ENCODE measurements at regions not wholly inside any gene's neighbourhood (a gene's known extent, or its start where the extent isn't known, plus 50 kb on each side); places are given as distances from the start of the nearest gene placed in this dataset.

DNA sequence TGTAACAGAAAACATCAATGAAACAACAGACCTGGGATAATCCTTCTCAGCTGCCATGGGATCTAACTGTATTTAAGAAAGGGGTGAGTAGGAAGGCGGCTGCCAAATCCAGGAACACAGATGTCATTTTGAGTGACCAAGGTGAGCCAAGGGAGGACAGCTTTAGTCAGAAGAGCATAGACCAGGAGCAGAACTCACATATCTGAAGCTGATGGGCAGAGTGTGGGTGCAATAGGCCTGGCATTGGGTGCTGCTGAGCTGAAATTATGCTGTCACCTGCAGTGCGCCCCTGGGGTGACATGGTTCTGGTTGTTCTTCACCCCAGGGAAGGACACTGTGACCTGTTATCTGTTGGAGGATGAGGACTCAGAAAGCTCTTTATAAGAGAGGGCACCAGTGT is 88.9 kb upstream of the TOP3B start:
- H3K9me3 ChIP-seq (ENCODE audit: control insufficient read depth, insufficient read depth, low read length) = no peaks in the 10 kb centered on the region
- no peak overlapping the region for H3K27ac ChIP-seq (ENCODE audit: low read depth, low read length)
- no peak overlapping the region for H3K4me3 ChIP-seq (ENCODE audit: low read depth, low read length)
- POLR2A ChIA-PET = no interaction called here
- TF ChIP-seq CTCF (IDR thresholded peaks at IDR 0.05; ENCODE audit: low read depth, low read length) = no peak
- CTCF ChIA-PET = interaction anchor here (1.0 kb wide), 1 partner anchor 10 kb away, joined by 3 read pairs; no protein-coding TSS in a partner anchor
- peaks cover 25% of the 10 kb centered on the region for H3K27me3 ChIP-seq (ENCODE audit: control insufficient read depth, insufficient read depth, low read length)
- DNase-seq (ENCODE audit: low read depth, low spot score) = no peak

- no peak for TF ChIP-seq CTCF (IDR thresholded peaks at IDR 0.05; ENCODE audit: low read depth, low read length)
- peaks cover 29% of the 10 kb centered on the region for H3K27me3 ChIP-seq (ENCODE audit: control insufficient read depth, insufficient read depth, low read length)
- no peak overlapping the region for H3K27ac ChIP-seq (ENCODE audit: low read depth, low read length)
- no peak overlapping the region for H3K4me3 ChIP-seq (ENCODE audit: low read depth, low read length)
- ChIA-PET POLR2A (no interaction called here), CTCF (interaction anchor here (1.1 to 2.1 kb wide), 2 partner anchors 9 to 41 kb away, joined by 3 to 9 read pairs; no protein-coding TSS in a partner anchor)
- no peaks in the 10 kb centered on the region for H3K9me3 ChIP-seq (ENCODE audit: control insufficient read depth, insufficient read depth, low read length)
- no peak for DNase-seq (ENCODE audit: low read depth, low spot score)
Measured at GRCh38 chr22:22070371-22070824, 87.8 kb upstream of the TOP3B start.

DNA sequence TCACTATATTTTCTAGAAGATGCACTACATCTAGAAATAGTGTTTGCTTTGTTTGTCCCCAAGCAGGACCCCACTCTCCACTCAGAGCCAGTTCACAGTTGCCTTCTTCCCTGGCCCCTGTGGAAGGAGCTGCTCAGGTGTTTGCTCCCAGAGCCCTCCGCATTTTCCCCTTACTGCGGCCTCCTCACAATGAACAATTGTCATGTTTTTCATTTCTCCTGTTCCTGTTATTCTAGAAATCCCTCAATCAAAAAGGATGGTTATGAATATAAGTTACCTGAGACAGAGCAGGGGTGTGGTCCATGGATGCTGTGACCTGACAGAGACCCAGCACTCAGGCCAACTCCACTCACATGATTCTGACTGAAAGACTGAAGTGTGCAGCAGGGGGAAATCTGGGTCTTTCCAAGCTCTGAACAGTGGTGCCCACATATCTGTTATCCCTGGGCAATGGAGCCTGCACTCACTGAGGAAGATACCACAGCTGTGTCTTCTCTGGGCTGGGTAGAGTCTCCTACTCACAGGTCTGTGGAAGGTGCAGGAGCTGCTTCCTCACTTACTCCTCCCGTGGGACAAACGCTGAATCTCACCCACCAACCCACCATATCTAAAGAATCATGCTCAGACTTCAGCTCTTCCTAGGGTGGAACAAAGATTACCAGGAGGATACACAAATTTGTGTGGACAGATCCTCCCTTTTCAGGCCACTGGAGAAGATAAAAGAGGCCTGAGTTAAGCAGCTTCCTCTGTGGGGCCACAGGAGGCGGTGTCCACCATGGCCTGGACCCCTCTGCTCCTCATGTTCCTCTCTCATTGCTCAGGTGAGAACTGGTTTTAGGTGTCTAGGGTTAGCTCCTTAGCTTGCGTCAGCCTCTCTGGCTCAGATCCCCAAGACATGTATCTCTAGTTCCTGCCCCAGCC is 87.1 kb upstream of the TOP3B start:
- no peak for DNase-seq (ENCODE audit: low read depth, low spot score)
- Histone ChIP-seq H3K27ac (ENCODE audit: low read depth, low read length) (no peak overlapping the region), H3K27me3 (ENCODE audit: control insufficient read depth, insufficient read depth, low read length) (peaks cover 29% of the 10 kb centered on the region), H3K9me3 (ENCODE audit: control insufficient read depth, insufficient read depth, low read length) (no peaks in the 10 kb centered on the region), H3K4me3 (ENCODE audit: low read depth, low read length) (no peak overlapping the region)
- ChIA-PET CTCF (interaction anchor here (0.7 to 2.1 kb wide), 3 partner anchors 9 to 41 kb away, joined by 3 to 9 read pairs (median 3); no protein-coding TSS in a partner anchor), POLR2A (no interaction called here)
- TF ChIP-seq CTCF (IDR thresholded peaks at IDR 0.05; ENCODE audit: low read depth, low read length) = no peak

DNA sequence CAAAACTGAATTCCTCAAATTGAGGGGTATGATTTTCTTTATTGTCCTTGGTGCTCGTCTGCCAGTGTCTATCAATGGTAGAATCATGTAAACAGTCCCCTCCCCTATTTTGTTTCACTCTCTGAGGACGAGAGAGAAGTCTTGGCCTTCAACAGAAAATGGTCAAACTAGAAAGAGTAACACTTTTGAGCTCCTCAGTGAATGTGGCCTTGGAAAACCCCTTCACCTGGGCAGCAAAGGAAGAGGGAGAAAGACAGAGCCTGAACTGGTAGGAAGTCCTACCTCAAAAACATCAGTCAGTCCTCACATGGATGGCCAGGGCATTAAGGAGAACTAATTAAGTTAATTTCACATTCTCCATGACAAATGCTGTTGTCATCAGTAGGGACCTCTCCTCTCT is 86.1 kb upstream of the TOP3B start:
- CTCF ChIA-PET = interaction anchor here (2.1 kb wide), 1 partner anchor 8 kb away, joined by 9 read pairs; no protein-coding TSS in a partner anchor
- H3K4me3 ChIP-seq (ENCODE audit: low read depth, low read length) = no peak overlapping the region
- POLR2A ChIA-PET = no interaction called here
- H3K9me3 ChIP-seq (ENCODE audit: control insufficient read depth, insufficient read depth, low read length) = no peaks in the 10 kb centered on the region
- H3K27ac ChIP-seq (ENCODE audit: low read depth, low read length) = no peak overlapping the region
- H3K27me3 ChIP-seq (ENCODE audit: control insufficient read depth, insufficient read depth, low read length) = peaks cover 29% of the 10 kb centered on the region
- DNase-seq (ENCODE audit: low read depth, low spot score) = no peak
- no peak for TF ChIP-seq CTCF (IDR thresholded peaks at IDR 0.05; ENCODE audit: low read depth, low read length)

GRCh38 chr22:22068025-22068424 is 85.4 kb upstream of the TOP3B start:
- no peak for DNase-seq (ENCODE audit: low read depth, low spot score)
- H3K9me3 ChIP-seq (ENCODE audit: control insufficient read depth, insufficient read depth, low read length) = no peaks in the 10 kb centered on the region
- TF ChIP-seq CTCF (IDR thresholded peaks at IDR 0.05; ENCODE audit: low read depth, low read length) = no peak
- H3K27ac ChIP-seq (ENCODE audit: low read depth, low read length) = no peak overlapping the region
- POLR2A ChIA-PET = no interaction called here
- peaks cover 29% of the 10 kb centered on the region for H3K27me3 ChIP-seq (ENCODE audit: control insufficient read depth, insufficient read depth, low read length)
- CTCF ChIA-PET = no interaction called here
- H3K4me3 ChIP-seq (ENCODE audit: low read depth, low read length) = no peak overlapping the region
